ENCODE measurements at regions not wholly inside any gene's neighbourhood (a gene's known extent, or its start where the extent isn't known, plus 50 kb on each side); places are given as distances from the start of the nearest gene placed in this dataset.

- H3K27me3 ChIP-seq (ENCODE audit: low read length) = no peaks in the 10 kb centered on the region
- H3K9me2 ChIP-seq (replicated peaks; ENCODE audit: low read length) = no peaks in the 10 kb centered on the region
- CTCF ChIA-PET = no interaction called here
- H3K9me3 ChIP-seq (ENCODE audit: low read length) = no peaks in the 10 kb centered on the region
- H3K9ac ChIP-seq (ENCODE audit: low read length) = no peak overlapping the region
- no peaks in the 10 kb centered on the region for H3K79me2 ChIP-seq (ENCODE audit: low read length)
- H4K20me1 ChIP-seq (ENCODE audit: low read length) = no peaks in the 10 kb centered on the region
- no peaks in the 10 kb centered on the region for H3K4me1 ChIP-seq (ENCODE audit: insufficient read depth, low read length)
- no peaks in the 10 kb centered on the region for H3K36me3 ChIP-seq (ENCODE audit: low read depth, low read length)
- ATAC-seq = no peak
- no peaks in the 10 kb centered on the region for H3F3A ChIP-seq (ENCODE audit: low read length, unreplicated experiment)
- H3K27ac ChIP-seq (ENCODE audit: low read length) = no peak overlapping the region
- DNase-seq = no peak
- intact Hi-C loops (cut with micrococcal nuclease) = no loop called here
- no TSS peak for BruUV-seq (replicated peaks)
- TF ChIP-seq EZH2 (IDR thresholded peaks at IDR 0.05; ENCODE audit: low read length, unreplicated experiment) = no peak
- no peak for TF ChIP-seq EZH2phosphoT487 (IDR thresholded peaks at IDR 0.05; ENCODE audit: borderline replicate concordance, low read length)
- no peak for TF ChIP-seq CTCF (conservative IDR thresholded peaks at IDR 0.05; ENCODE audit: low read depth, low read length)
- H3K4me2 ChIP-seq (ENCODE audit: low read length) = no peak overlapping the region
- POLR2A ChIA-PET (ENCODE audit: unreplicated experiment) = no interaction called here
- H2AFZ ChIP-seq (ENCODE audit: low read length) = no peak overlapping the region
- no peak overlapping the region for H3K4me3 ChIP-seq (ENCODE audit: low read length)
Observed at GRCh38 chr10:130751851-130752250, 559.7 kb downstream of the TCERG1L start.

- Histone ChIP-seq H3K9me3 (ENCODE audit: low read length) (no peaks in the 10 kb centered on the region), H3K9ac (ENCODE audit: low read length) (no peak overlapping the region), H3K27me3 (ENCODE audit: low read length) (no peaks in the 10 kb centered on the region), H3K36me3 (ENCODE audit: low read depth, low read length) (no peaks in the 10 kb centered on the region), H3F3A (ENCODE audit: low read length, unreplicated experiment) (no peaks in the 10 kb centered on the region), H3K4me2 (ENCODE audit: low read length) (no peak overlapping the region), H3K27ac (ENCODE audit: low read length) (no peak overlapping the region), H2AFZ (ENCODE audit: low read length) (no peak overlapping the region), H3K4me1 (ENCODE audit: insufficient read depth, low read length) (no peaks in the 10 kb centered on the region), H3K4me3 (ENCODE audit: low read length) (no peak overlapping the region), H3K9me2 (replicated peaks; ENCODE audit: low read length) (no peaks in the 10 kb centered on the region), H4K20me1 (ENCODE audit: low read length) (no peaks in the 10 kb centered on the region), H3K79me2 (ENCODE audit: low read length) (no peaks in the 10 kb centered on the region)
- ATAC-seq (no peak), DNase-seq (no peak)
- TF ChIP-seq EZH2 (IDR thresholded peaks at IDR 0.05; ENCODE audit: low read length, unreplicated experiment) = no peak
- no peak for TF ChIP-seq CTCF (conservative IDR thresholded peaks at IDR 0.05; ENCODE audit: low read depth, low read length)
- TF ChIP-seq EZH2phosphoT487 (IDR thresholded peaks at IDR 0.05; ENCODE audit: borderline replicate concordance, low read length) = no peak
- no TSS peak for BruUV-seq (replicated peaks)
- intact Hi-C loops (cut with micrococcal nuclease) = no loop called here
- CTCF ChIA-PET = no interaction called here
- POLR2A ChIA-PET (ENCODE audit: unreplicated experiment) = no interaction called here
Observed at GRCh38 chr10:130756651-130757050, 554.9 kb downstream of the TCERG1L start.

GRCh38 chr10:130757271-130757670 lies 554.2 kb downstream of the TCERG1L start:
- Histone ChIP-seq H2AFZ (ENCODE audit: low read length) (no peak overlapping the region), H3K27me3 (ENCODE audit: low read length) (no peaks in the 10 kb centered on the region), H3K4me3 (ENCODE audit: low read length) (no peak overlapping the region), H4K20me1 (ENCODE audit: low read length) (no peaks in the 10 kb centered on the region), H3K9me2 (replicated peaks; ENCODE audit: low read length) (no peaks in the 10 kb centered on the region), H3K4me1 (ENCODE audit: insufficient read depth, low read length) (no peaks in the 10 kb centered on the region), H3F3A (ENCODE audit: low read length, unreplicated experiment) (no peaks in the 10 kb centered on the region), H3K9me3 (ENCODE audit: low read length) (no peaks in the 10 kb centered on the region), H3K79me2 (ENCODE audit: low read length) (no peaks in the 10 kb centered on the region), H3K27ac (ENCODE audit: low read length) (no peak overlapping the region), H3K36me3 (ENCODE audit: low read depth, low read length) (no peaks in the 10 kb centered on the region), H3K9ac (ENCODE audit: low read length) (no peak overlapping the region), H3K4me2 (ENCODE audit: low read length) (no peak overlapping the region)
- no peak for DNase-seq
- ChIA-PET CTCF (no interaction called here), POLR2A (ENCODE audit: unreplicated experiment) (no interaction called here)
- no peak for TF ChIP-seq EZH2 (IDR thresholded peaks at IDR 0.05; ENCODE audit: low read length, unreplicated experiment)
- no peak for TF ChIP-seq EZH2phosphoT487 (IDR thresholded peaks at IDR 0.05; ENCODE audit: borderline replicate concordance, low read length)
- TF ChIP-seq CTCF (conservative IDR thresholded peaks at IDR 0.05; ENCODE audit: low read depth, low read length) = no peak
- no peak for ATAC-seq
- intact Hi-C loops (cut with micrococcal nuclease) = no loop called here
- BruUV-seq (replicated peaks) = no TSS peak
